VCaP (cell line): ENCODE measurements at regions not wholly inside any gene's neighbourhood (a gene's known extent, or its start where the extent isn't known, plus 50 kb on each side); places are given as distances from the start of the nearest gene placed in this dataset.

Experiments
- H3K27ac ChIP-seq: fragments of 450-650 bp; 2 replicates; pipeline ENCODE4 v1.5.1; 2017
- CTCF ChIP-seq: fragments of 450-650 bp; conservative IDR thresholded peaks from 2 replicates; pipeline ENCODE4 v1.5.1; 2017; ENCODE audit warnings: mild to moderate bottlenecking, moderate library complexity

DNA sequence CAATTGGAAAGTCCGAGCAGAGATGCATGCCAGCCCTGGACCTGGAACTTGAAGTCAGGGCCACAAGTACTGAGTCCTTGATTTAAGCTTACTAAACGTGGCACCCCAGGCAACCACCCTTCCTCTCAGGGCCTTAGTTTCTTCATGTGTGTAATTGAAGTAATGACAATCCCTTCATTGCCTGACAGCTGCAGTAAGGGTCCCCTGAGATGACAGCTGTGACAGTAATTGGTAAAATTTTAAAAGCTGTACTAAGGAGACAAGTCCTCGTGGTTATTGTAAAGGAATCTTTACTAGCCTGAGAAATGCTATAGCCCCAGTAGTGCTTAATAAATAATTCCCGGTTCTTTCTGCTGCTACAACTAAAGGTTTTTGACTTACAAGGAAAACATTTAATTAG is 175.1 kb upstream of the RADX start:
- no peak for TF ChIP-seq CTCF
- no peak overlapping the region for H3K27ac ChIP-seq

GRCh38 chrX:106437407-106437806 is 174.4 kb upstream of the RADX start:
- H3K27ac ChIP-seq = no peak overlapping the region
- TF ChIP-seq CTCF = no peak

DNA sequence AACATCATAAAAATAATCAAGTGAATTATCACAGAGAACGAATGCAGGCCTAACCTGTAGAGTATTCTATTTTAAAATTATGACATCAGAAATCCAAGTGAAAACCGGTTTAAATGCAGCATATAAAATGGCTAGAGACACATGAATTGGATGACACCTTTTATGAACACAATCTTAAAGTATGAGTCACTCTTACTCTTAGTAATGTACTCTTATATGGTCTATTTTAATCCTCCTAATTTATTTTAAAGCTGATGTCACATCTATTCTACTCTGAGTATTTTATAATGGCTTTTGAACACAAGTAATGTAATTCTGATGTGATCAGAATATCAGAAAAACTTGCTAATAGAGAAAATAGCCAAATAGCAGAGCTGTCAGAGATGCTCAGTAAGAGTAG is 161.4 kb upstream of the RADX start:
- no peak overlapping the region for H3K27ac ChIP-seq
- TF ChIP-seq CTCF = no peak

- no peak for TF ChIP-seq CTCF
- no peak overlapping the region for H3K27ac ChIP-seq
Observed at GRCh38 chrX:106451933-106452332, 159.8 kb upstream of the RADX start.

DNA sequence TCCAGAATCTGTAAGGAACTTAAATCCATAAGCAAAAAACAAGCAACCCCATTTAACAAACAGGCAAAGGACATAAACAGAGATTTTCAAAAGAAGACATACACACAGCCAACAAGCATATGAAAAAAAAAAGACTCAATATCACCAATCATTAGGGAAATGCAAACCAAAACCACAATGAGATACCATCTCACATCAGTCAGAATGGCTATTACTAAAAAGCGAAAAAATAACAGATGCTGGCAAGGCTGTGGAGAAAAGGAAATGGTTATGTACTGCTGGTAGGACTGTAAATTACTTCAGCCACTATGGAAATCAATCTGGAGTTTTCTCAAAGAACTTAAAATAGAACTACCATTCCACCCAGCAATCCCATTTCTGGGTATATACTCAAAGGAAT is 156.8 kb upstream of the RADX start:
- TF ChIP-seq CTCF = no peak
- no peak overlapping the region for H3K27ac ChIP-seq

DNA sequence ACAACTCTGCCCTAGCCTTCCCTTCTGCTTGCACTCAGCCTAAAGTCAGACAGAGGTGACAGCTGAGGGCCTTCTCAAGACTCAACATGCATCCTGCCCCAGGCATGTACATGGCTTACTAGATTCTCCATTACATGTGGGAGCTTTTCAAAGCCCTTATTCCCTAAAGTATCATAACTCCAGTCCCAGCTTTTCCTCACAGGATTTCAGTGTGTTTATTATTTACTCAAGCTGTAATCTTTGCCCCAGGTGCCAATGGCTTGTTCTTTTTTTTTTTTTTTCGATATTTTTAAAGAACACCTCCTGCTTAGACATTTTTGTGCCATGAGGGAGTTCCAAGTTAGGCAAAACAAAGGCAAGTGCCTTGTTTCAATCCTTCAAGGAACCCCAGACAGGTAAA is 154.0 kb upstream of the RADX start:
- no peak for TF ChIP-seq CTCF
- H3K27ac ChIP-seq = no peak overlapping the region

GRCh38 chrX:106467422-106467821 is 144.4 kb upstream of the RADX start:
- no peak for TF ChIP-seq CTCF

DNA sequence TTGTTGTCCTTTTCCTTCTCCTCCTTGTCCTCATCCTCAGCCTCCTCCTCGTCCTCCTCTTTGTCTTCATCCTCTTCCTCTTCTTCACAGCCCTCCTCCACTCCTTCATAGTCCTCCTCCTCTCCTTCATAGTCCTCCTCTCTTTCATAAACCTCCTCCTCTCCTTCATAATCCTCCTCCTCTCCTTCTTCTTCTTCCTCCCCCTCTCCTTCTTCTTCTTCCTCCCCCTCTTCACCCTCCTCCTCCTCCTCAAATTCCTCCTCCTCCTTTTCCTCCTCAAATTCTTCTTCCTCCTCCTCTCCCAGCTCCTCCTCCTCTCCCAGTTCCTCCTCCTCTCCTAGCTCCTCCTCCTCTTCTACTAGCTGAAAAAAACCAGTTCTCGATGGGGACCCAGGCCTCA is 143.8 kb upstream of the RADX start:
- TF ChIP-seq CTCF = no peak
- H3K27ac ChIP-seq = no peak overlapping the region

More at GRCh38 chrX:106467422-106467821, 144.4 kb upstream of the RADX start:
- no peak overlapping the region for H3K27ac ChIP-seq
